Fibroblast of gingiva (primary cell): ENCODE measurements at regions not wholly inside any gene's neighbourhood (a gene's known extent, or its start where the extent isn't known, plus 50 kb on each side); places are given as distances from the start of the nearest gene placed in this dataset.

Experiments used
- DNase-seq: peaks from one replicate; pipeline ENCODE4 v3.0.0-alpha.2; 2011; ENCODE audit warnings: low read depth

GRCh38 chr4:180727478-180727877 is 1515.7 kb upstream of the TENM3 start:
- no peak for DNase-seq

- no peak for DNase-seq
Measured at GRCh38 chr4:180734753-180735432, 1508.3 kb upstream of the TENM3 start.

GRCh38 chr4:180741703-180742102 is 1501.5 kb upstream of the TENM3 start:
- no peak for DNase-seq

DNA sequence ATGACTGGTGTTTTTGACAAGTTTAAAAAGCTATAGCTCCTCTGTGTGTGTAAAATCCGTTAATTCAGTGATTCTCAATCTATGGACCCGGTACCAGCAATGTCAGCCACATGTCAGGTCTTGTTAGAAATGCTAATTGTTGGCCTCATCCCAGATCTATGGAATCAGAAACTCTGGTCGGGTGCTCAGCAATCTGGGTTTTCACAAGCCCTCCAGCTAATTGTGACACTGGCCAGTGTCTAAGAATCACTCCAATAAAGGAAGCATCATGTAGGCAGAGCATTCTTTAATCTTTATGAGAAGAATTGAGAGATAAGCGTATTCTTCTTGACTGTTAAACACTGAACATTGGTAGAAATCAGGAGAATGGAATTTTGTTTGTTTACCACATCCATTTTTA is 1498.2 kb upstream of the TENM3 start:
- no peak for DNase-seq

- DNase-seq = no peak
Measured at GRCh38 chr4:180751009-180751408, 1492.2 kb upstream of the TENM3 start.

GRCh38 chr4:180757927-180758326 is 1485.3 kb upstream of the TENM3 start:
- no peak for DNase-seq

- no peak for DNase-seq
Measured at GRCh38 chr4:180766045-180766444, 1477.2 kb upstream of the TENM3 start.

- DNase-seq = no peak
Measured at GRCh38 chr4:180766944-180767729, 1476.1 kb upstream of the TENM3 start.

GRCh38 chr4:180768610-180769009 is 1474.6 kb upstream of the TENM3 start:
- DNase-seq = no peak

DNA sequence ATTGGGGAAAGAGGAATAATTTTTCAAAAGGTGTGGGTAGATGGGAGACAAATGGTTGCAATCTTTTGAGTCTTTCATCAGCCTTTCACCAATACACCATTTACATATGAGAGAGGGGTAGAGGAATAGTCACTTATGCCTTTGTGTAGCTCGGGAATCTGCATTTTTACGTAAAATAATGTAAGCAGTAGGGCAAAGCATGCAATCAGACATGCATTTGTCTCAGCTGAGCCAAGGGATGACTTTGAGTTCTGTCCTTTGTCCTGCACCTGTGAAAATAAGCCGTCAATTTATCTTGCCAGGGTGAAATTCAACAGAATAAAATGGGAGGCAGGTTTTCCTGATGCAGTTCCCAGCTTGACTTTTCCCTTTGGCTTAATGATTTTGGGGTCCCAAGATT is 1473.4 kb upstream of the TENM3 start:
- no peak for DNase-seq

GRCh38 chr4:180770265-180770664 is 1472.9 kb upstream of the TENM3 start:
- no peak for DNase-seq

DNA sequence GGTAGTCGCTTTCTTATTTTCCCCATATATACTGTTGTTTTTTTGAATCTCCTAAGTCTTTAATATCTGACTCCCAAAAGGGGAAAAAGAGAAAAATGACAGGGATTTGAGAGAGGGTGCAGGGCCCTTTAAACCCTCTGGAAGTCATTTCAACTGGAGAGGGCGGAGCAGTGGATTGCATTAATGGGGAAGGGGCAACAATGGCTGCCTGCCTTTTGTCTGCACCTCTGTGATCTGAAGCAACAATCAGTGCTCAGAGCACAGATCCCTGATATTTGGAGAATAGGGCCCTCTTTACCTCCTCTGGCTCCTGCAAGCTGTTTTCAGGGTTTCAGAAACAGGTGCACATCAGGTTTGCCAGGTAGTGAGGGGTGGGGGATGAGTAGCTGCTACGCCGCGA is 1458.3 kb upstream of the TENM3 start:
- no peak for DNase-seq

DNA sequence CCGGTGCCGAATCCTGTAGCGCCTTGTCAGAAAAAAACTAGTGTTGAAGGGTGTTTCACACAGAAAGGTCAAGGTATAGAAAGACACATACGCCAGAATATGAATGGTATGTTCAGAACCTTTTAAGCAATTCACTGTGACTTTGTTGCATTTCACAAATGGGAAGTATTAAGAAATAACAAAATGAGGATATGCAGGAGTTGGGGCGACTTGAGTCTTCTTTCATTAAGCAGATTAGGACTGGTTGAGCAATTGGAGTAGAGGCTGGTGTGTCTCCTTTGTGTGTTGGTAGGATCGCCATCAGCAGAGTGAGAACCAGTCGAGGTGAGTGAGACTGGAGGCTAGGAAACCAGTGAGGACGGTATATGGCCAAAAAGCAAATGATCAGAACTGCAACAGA is 1454.5 kb upstream of the TENM3 start:
- no peak for DNase-seq

DNA sequence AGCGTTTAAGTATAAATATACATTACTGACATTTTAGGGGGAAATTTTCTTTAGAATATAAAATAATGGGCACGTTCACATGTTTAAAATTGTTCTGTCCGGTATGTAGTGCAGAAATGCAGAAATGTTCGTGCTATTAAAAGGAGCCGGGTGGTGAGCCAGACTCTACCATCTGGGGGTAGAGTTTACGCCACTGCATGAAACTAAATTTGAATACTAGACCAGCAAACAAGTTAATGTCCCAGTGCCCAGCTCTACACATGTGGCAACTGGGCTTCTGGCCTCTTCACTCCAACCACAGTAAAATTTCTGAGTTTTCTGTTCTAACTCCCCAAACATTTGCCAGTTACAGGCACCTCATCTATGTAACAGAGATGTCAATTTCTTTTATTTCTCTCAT is 1453.3 kb upstream of the TENM3 start:
- no peak for DNase-seq

DNA sequence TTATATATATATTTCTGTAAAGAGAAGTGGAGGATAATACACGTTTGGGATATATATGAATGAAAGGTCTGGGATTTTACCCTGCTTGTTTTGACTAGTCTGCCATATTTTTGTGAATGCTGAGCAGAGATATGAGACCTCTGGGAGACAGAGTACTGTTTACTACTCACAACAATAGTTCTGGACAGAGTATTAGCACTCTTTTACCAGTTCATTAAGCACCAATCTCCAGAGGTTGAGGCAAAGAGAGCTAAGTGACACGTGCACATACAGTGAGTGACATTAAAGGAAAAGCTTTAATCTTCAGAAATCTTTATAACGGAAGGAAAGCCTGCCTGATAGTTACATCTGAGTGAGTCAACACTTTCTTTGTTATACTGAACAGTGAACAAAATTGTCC is 1452.7 kb upstream of the TENM3 start:
- no peak for DNase-seq

DNA sequence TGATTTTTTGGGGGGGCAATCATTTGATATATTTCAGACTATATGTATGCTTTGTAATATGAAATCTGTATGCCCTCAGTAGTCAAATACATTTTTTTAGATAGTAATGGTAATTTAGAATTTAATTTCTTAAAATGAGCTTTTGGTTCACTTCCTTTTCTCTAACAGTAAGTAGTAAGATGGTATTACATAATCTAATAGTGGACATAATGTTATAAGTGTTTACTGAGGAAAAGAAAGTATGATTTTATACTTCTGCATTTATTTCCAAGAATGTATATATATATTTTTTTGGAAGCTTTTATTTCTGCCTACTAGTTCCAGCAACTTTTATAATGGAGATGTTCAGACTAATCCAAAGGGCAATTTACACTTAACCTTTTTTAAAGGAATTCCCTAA is 1450.7 kb upstream of the TENM3 start:
- no peak for DNase-seq

GRCh38 chr4:180794333-180794732 is 1448.9 kb upstream of the TENM3 start:
- DNase-seq = no peak

DNA sequence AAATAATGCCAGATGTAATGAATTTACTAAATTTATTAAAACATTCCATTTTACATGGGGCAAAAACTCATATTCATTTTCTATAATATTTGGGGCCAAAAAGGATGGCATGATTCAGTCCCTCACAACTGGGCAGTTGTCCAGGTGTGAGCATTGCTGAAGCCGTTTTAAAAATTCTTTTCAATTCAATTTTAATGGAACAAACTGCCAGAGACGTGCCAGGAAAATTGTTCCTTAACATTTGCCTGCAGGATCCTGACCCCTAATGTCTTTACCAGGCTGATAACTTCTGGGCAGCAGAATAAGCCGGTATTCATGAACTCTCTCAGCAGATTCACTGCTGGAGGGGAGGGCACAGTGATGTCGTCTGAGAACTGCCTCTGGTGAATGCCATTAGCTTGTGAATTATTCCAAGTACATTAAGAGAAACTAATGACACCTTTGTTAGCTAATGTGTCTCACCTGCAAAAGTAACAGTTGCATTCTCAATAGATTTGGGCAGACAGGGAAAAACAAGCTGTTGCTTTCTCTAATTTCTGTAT is 1445.1 kb upstream of the TENM3 start:
- DNase-seq = no peak

DNA sequence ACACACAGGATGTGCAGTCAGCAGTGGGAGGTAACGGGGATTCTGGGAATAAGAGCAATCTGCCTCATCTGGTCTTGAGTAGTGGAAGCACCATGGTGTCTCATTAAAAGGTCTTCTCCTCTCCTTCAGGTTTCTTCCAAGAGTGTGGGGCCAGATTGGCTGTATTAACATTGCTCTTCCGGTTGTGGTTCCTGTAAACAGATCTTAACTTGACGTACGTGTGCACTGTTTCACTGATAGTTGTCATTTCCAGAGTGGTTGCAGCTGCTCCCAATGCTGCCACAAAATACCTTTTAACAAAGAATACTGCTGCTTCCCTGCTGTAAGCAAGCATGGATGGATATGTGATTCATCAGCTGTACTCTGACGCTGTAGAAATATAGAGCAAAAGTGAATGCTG is 1443.4 kb upstream of the TENM3 start:
- no peak for DNase-seq

DNA sequence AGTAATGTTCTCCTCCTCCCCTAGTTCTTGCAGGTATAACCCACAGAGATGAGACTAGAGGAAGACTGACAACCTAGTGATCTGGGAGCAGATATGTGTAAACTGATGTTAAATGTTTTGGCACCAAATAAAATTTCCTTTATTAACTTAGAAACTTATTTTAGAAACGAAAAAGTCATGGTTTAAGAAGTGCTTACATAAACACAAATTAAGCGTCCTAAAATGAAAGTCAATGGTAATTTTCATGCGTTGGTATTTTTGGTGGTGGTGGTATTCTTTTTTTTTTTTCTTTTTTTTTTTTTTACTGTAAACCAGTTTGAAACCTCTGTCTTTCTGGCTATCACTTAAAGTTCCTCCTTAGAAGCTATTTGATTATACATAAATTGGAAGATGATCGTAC is 1438.1 kb upstream of the TENM3 start:
- DNase-seq = no peak

DNA sequence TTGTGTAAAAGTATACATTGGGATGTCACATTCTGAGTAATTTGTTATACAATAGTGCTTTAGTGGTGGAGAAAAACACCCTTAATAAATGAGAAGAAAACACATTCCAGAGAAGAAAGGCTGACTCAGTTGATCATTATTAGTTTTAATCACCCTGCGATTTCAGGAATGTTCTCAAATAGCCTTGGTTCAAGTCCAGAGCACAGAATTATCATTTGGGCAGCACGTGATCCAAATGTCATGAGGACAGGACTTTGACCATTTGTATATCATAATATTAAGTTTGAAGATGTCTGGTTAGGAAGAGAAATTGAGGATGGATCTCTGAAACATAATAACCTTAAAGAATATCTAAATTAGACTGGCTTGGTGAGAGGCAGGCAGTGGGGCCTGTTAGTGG is 1434.3 kb upstream of the TENM3 start:
- DNase-seq = no peak

- DNase-seq = no peak
Measured at GRCh38 chr4:180809439-180809838, 1433.8 kb upstream of the TENM3 start.

DNA sequence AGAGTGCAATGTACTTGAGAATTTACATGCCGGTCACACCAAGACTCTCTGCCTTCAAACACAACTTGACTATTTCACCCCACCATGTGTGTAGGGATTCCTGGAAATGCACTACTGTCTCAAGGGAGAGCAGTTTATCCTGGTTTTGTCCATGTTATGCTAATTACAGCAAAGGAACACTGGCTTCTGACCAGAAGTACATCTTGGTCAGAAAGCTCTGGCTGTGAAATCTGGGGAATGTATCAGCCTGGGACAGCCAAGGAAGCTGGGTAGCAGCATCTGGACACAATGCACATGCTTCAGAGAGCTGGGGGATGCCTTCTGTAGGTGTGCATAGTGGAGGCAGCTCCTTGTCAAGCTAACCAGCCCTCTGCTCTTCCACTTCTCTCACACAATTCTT is 1432.6 kb upstream of the TENM3 start:
- DNase-seq = no peak

- DNase-seq = no peak
Measured at GRCh38 chr4:180811556-180811955, 1431.6 kb upstream of the TENM3 start.
